CD4-positive, alpha-beta T cell treated with Interferon alpha-2 for 1 hour (primary cell): ENCODE measurements at regions not wholly inside any gene's neighbourhood (a gene's known extent, or its start where the extent isn't known, plus 50 kb on each side); places are given as distances from the start of the nearest gene placed in this dataset.
"Not testable (repeated sequence)": the region's sequence is repeated elsewhere in the genome, so short reads cannot be mapped to it uniquely, and the experiment has no call there.

Experiments
- DNase-seq, 2 donors: peaks; one replicate each; pipeline ENCODE4 v3.0.0-alpha.2; 2020 to 2022

GRCh38 chr7:38331853-38332595 lies 58.6 kb upstream of the TARP start:
- not testable (repeated sequence) for DNase-seq

GRCh38 chr7:38330861-38331621 lies 57.6 kb upstream of the TARP start:
- DNase-seq: peak; percentile 41 to 52

DNA sequence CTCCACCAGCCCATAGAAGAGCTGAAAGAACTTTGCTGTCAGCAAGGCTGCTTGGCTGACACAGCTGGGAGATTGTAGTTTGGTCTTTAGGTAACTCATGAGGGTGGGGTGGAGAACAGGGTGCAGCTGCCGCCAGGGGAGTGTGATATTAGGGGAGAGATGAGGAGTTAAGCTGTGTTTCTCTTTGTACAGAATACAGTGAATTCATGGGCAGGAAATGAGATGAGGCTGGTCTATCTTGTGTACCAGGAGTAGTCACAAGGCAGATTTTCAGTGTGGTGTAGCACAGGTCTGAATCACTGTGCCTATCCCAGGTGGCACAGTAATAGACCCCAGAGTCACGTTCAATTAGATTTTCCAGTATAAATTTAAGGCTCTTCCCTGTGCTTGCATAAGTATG lies 56.6 kb upstream of the TARP start:
- no peak for DNase-seq

DNA sequence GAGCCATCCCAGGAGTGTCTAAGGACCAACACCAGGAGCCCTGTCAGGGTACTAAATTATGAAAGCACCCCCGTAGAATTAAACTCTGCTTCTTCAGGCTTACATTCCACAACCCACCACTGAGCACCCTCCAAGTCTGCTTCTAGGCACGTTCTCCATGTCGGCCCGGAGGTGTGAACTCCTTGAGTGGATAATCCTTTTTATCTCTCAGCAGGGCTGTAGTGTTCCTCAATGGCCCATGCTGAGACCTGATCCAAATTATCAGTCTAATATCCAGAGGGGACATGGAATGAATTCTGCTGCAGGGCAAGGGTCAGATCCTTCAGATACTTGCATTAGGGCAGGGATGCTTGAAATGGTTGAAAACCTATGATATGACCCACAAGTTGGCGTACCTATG lies 55.9 kb upstream of the TARP start:
- no peak for DNase-seq

DNA sequence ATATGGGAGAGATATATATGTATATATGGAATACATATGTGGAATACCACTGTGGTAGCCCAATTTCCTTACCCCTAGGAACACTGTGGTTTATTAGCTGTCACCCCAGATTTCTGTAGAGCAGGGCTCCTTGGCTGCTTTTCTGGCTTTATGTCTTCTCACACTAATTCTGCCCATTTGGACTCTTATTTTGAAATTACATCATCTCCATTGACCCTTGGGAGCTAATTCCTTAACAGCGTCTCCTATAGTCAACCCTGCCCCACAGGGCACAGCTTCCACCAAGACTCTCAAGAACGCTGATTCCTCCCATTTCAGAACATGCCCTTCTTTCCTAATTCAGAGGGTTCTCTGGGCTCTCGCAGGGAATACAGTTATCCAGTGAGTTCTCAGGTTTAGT lies 55.4 kb upstream of the TARP start:
- DNase-seq: no peak

DNA sequence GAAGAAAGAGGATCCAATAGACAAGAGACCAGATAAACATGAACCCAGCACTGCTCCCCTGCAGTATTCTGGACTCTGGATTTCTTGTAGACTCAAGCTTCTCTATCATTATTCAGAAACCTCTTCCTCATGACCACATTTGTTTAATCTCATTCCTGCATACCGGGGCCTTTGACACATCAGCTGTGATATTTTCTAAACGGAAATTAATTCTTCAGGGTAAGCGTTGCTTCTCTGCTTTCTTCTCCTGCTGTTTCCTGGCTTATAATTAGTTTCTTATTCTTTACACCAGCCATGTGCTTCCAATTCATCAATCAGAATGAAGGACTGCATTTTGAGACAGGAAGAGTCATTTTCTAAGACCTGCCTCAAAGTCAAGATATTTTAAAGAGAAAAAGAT lies 54.2 kb upstream of the TARP start:
- DNase-seq: no peak
